H9 (cell line): ENCODE measurements at regions not wholly inside any gene's neighbourhood (a gene's known extent, or its start where the extent isn't known, plus 50 kb on each side); places are given as distances from the start of the nearest gene placed in this dataset.

Experiments used
- DNase-seq: peaks from one replicate; pipeline ENCODE4 v3.0.0-alpha.2; 2017
- H2AFZ ChIP-seq: one replicate; pipeline ENCODE4 v1.6.1; 2013; ENCODE audit warnings: mild to moderate bottlenecking, low read length, control low read depth, moderate library complexity
- H2AK5ac ChIP-seq: 2 replicates; pipeline ENCODE4 v1.6.1; 2013; ENCODE audit warnings: low read length, control low read depth, mixed read lengths; ENCODE audit not compliant: insufficient read length
- H2BK120ac ChIP-seq: one replicate; pipeline ENCODE4 v1.6.1; 2013; ENCODE audit warnings: low read depth, mild to moderate bottlenecking, low read length, control low read depth, inconsistent platforms; ENCODE audit not compliant: poor library complexity, severe bottlenecking
- H2BK12ac ChIP-seq: 2 replicates; pipeline ENCODE4 v1.6.1; 2013; ENCODE audit warnings: low read length, control low read depth, mixed read lengths, low read depth; ENCODE audit not compliant: insufficient read length
- H2BK15ac ChIP-seq: 2 replicates; pipeline ENCODE4 v1.6.1; 2013; ENCODE audit warnings: low read depth, low read length, control low read depth
- H2BK20ac ChIP-seq: one replicate; pipeline ENCODE4 v1.6.1; 2013; ENCODE audit warnings: low read depth, mild to moderate bottlenecking, low read length, control low read depth, inconsistent platforms; ENCODE audit not compliant: poor library complexity, severe bottlenecking
- H2BK5ac ChIP-seq: 2 replicates; pipeline ENCODE4 v1.6.1; 2013; ENCODE audit warnings: low read length, control low read depth, mixed read lengths; ENCODE audit not compliant: insufficient read length
- H3K14ac ChIP-seq: 2 replicates; pipeline ENCODE4 v1.6.1; 2013; ENCODE audit warnings: low read length, control low read depth; ENCODE audit not compliant: insufficient read depth
- H3K18ac ChIP-seq: 2 replicates; pipeline ENCODE4 v1.6.1; 2013; ENCODE audit warnings: low read depth, mild to moderate bottlenecking, mixed read lengths, low read length, control low read depth; ENCODE audit not compliant: insufficient read length
- H3K23ac ChIP-seq: 2 replicates; pipeline ENCODE4 v1.6.1; 2013; ENCODE audit warnings: low read length, control low read depth, mixed read lengths, low read depth; ENCODE audit not compliant: insufficient read length
- H3K23me2 ChIP-seq: 2 replicates; pipeline ENCODE4 v1.6.1; 2013; ENCODE audit warnings: low read depth, mild to moderate bottlenecking, mixed read lengths, low read length, control low read depth; ENCODE audit not compliant: insufficient read length, poor library complexity, severe bottlenecking
- H3K27ac ChIP-seq: 2 replicates; pipeline ENCODE4 v1.5.1; 2013; ENCODE audit warnings: low read length, control low read depth, mixed read lengths, low read depth; ENCODE audit not compliant: insufficient read length
- H3K27me3 ChIP-seq: 2 replicates; pipeline ENCODE4 v1.6.1; 2013; ENCODE audit warnings: low read length, control low read depth, inconsistent platforms; ENCODE audit not compliant: insufficient read depth
- H3K4ac ChIP-seq: 2 replicates; pipeline ENCODE4 v1.6.1; 2013; ENCODE audit warnings: low read depth, mild to moderate bottlenecking, control low read depth, inconsistent platforms, low read length, moderate library complexity
- H3K4me1 ChIP-seq: 2 replicates; pipeline ENCODE4 v1.6.1; 2013; ENCODE audit warnings: low read length, control low read depth, inconsistent platforms; ENCODE audit not compliant: insufficient read depth
- H3K4me2 ChIP-seq: 2 replicates; pipeline ENCODE4 v1.6.1; 2013; ENCODE audit warnings: low read length, control low read depth, mixed read lengths; ENCODE audit not compliant: insufficient read length, insufficient read depth
- H3K56ac ChIP-seq: 2 replicates; pipeline ENCODE4 v1.6.1; 2013; ENCODE audit warnings: low read depth, mild to moderate bottlenecking, mixed read lengths, low read length, control low read depth; ENCODE audit not compliant: insufficient read length
- H3K79me1 ChIP-seq: 2 replicates; pipeline ENCODE4 v1.6.1; 2013; ENCODE audit warnings: low read depth, mild to moderate bottlenecking, moderate library complexity, low read length, control low read depth, inconsistent platforms; ENCODE audit not compliant: insufficient read depth, poor library complexity, severe bottlenecking
- H3K79me2 ChIP-seq: 2 replicates; pipeline ENCODE4 v1.6.1; 2013; ENCODE audit warnings: low read length, control low read depth, inconsistent platforms; ENCODE audit not compliant: insufficient read depth
- H3K9ac ChIP-seq: 2 replicates; pipeline ENCODE4 v1.6.1; 2013; ENCODE audit warnings: low read length, control low read depth, mixed read lengths; ENCODE audit not compliant: insufficient read length; ENCODE audit errors: extremely low read depth
- H3K9me3 ChIP-seq: one replicate; pipeline ENCODE4 v1.6.1; 2013; ENCODE audit warnings: low read depth, low read length, inconsistent platforms; ENCODE audit not compliant: control insufficient read depth
- H3T11ph ChIP-seq: one replicate; pipeline ENCODE4 v1.6.1; 2013; ENCODE audit warnings: mild to moderate bottlenecking, low read length, control low read depth, inconsistent platforms
- H4K20me1 ChIP-seq: one replicate; pipeline ENCODE4 v1.6.1; 2013; ENCODE audit not compliant: control insufficient read depth, insufficient read length, insufficient read depth
- H4K5ac ChIP-seq: 2 replicates; pipeline ENCODE4 v1.6.1; 2013; ENCODE audit warnings: low read depth, mild to moderate bottlenecking, mixed read lengths, low read length, control low read depth; ENCODE audit not compliant: insufficient read length
- H4K8ac ChIP-seq: replicated peaks from 2 replicates; pipeline ENCODE4 v1.6.1; 2013; ENCODE audit warnings: low read length, control low read depth, mixed read lengths, low read depth; ENCODE audit not compliant: insufficient read length
- H4K91ac ChIP-seq: 2 replicates; pipeline ENCODE4 v1.6.1; 2013; ENCODE audit warnings: low read depth, mild to moderate bottlenecking, moderate library complexity, mixed read lengths, low read length, control low read depth; ENCODE audit not compliant: insufficient read length
- H3K27ac Mint-ChIP-seq, 3 experiments: 2 replicates in 2 of 3; 3 replicates in 1 of 3; pipeline ENCODE4 v1.8.0; 2020 to 2021; ENCODE audit warnings: mixed read lengths in 3 of 3, mild to moderate bottlenecking in 1 of 3, moderate library complexity in 1 of 3
- H3K27me3 Mint-ChIP-seq: 2 replicates; pipeline ENCODE4 v1.8.0; 2021; ENCODE audit warnings: low read depth, mild to moderate bottlenecking, moderate library complexity, mixed read lengths
- H3K36me3 Mint-ChIP-seq, 3 experiments: 2 replicates in 2 of 3; 3 replicates in 1 of 3; pipeline ENCODE4 v1.8.0; 2020 to 2021; ENCODE audit warnings: low read depth in 3 of 3, mixed read lengths in 3 of 3; ENCODE audit not compliant: insufficient read depth in 1 of 3
- H3K4me1 Mint-ChIP-seq, 2 experiments: 2 replicates each; pipeline ENCODE4 v1.8.0; 2020; ENCODE audit warnings: mixed read lengths in 2 of 2
- H3K4me3 Mint-ChIP-seq, 2 experiments: 2 replicates in 1 of 2; 3 replicates in 1 of 2; pipeline ENCODE4 v1.8.0; 2020 to 2021; ENCODE audit warnings: mild to moderate bottlenecking in 2 of 2, mixed read lengths in 2 of 2, moderate library complexity in 1 of 2
- H3K9me3 Mint-ChIP-seq, 2 experiments: 2 replicates in 1 of 2; 3 replicates in 1 of 2; pipeline ENCODE4 v1.8.0; 2020; ENCODE audit warnings: mild to moderate bottlenecking in 2 of 2, mixed read lengths in 2 of 2, moderate library complexity in 1 of 2
- TF ChIP-seq, protein P1 (sequence below): fragments of 200-600 bp; sonication (generic); conservative IDR thresholded peaks from 3 replicates; pipeline ENCODE4 v1.8.0; 2021; ENCODE audit warnings: antibody characterized with exemption, mild to moderate bottlenecking

DNA sequence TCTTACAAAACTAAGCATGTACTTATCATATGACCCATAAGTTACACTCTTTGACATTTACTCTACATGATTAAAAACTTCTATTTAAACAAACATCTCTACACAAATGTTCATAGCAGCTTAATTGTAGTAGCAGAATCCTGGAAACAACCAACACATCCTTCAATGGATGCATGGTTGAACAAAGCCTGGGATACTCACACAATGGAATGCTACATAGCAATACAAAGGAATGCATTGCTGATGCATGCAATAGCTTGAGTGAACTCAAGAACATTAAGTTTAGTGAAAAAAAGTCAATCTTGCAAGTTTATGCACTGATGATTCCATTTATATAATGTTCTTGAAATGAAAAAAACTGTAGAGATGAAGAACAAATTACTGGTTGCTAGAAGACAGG, 686.9 kb downstream of the LRRIQ3 start:
- no peak overlapping the region for H2BK120ac ChIP-seq
- no peak overlapping the region for H3K56ac ChIP-seq
- H3K9me3 ChIP-seq: no peaks in the 10 kb centered on the region
- no peak overlapping the region for H3K4me2 ChIP-seq
- Mint-ChIP-seq H3K27ac (no peak overlapping the region), H3K4me3 (no peak overlapping the region), H3K9me3 (no peaks in the 10 kb centered on the region), H3K27me3 (no peaks in the 10 kb centered on the region), H3K36me3 (no peaks in the 10 kb centered on the region), H3K4me1 (no peaks in the 10 kb centered on the region)
- no peak overlapping the region for H3K27ac ChIP-seq
- no peaks in the 10 kb centered on the region for H3K23me2 ChIP-seq
- no peak for DNase-seq
- H4K91ac ChIP-seq: no peak overlapping the region
- no peaks in the 10 kb centered on the region for H3K27me3 ChIP-seq
- H2AK5ac ChIP-seq: no peak overlapping the region
- no peak overlapping the region for H3K4ac ChIP-seq
- TF ChIP-seq, protein P1, sequence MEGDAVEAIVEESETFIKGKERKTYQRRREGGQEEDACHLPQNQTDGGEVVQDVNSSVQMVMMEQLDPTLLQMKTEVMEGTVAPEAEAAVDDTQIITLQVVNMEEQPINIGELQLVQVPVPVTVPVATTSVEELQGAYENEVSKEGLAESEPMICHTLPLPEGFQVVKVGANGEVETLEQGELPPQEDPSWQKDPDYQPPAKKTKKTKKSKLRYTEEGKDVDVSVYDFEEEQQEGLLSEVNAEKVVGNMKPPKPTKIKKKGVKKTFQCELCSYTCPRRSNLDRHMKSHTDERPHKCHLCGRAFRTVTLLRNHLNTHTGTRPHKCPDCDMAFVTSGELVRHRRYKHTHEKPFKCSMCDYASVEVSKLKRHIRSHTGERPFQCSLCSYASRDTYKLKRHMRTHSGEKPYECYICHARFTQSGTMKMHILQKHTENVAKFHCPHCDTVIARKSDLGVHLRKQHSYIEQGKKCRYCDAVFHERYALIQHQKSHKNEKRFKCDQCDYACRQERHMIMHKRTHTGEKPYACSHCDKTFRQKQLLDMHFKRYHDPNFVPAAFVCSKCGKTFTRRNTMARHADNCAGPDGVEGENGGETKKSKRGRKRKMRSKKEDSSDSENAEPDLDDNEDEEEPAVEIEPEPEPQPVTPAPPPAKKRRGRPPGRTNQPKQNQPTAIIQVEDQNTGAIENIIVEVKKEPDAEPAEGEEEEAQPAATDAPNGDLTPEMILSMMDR: no peak
- H2BK5ac ChIP-seq: no peak overlapping the region
- no peak overlapping the region for H3K23ac ChIP-seq
- no peak overlapping the region for H4K8ac ChIP-seq
- H3K18ac ChIP-seq: no peak overlapping the region
- H3K4me1 ChIP-seq: no peaks in the 10 kb centered on the region
- H3K14ac ChIP-seq: no peak overlapping the region
- H3K9ac ChIP-seq: no peak overlapping the region
- no peak overlapping the region for H2BK15ac ChIP-seq
- no peak overlapping the region for H2AFZ ChIP-seq
- no peak overlapping the region for H4K5ac ChIP-seq
- no peak overlapping the region for H2BK20ac ChIP-seq
- H3K79me1 ChIP-seq: no peaks in the 10 kb centered on the region
- no peak overlapping the region for H2BK12ac ChIP-seq
- H3K79me2 ChIP-seq: no peaks in the 10 kb centered on the region
- no peak overlapping the region for H3T11ph ChIP-seq
- H4K20me1 ChIP-seq: no peaks in the 10 kb centered on the region
